Lower lobe of right lung (tissue), 2 donors: ENCODE measurements at regions not wholly inside any gene's neighbourhood (a gene's known extent, or its start where the extent isn't known, plus 50 kb on each side); places are given as distances from the start of the nearest gene placed in this dataset.

ENCODE experiments used
- ATAC-seq, 2 donors: fragments of 200-7000 bp; cut with Tn5 transposase; one replicate each; pipeline ENCODE4 v1.9.1; 2020 to 2022; ENCODE audit warnings: mild to moderate bottlenecking in 2 of 2, moderate library complexity in 2 of 2
- DNase-seq: peaks from one replicate; pipeline ENCODE4 v3.0.0-alpha.2; 2020
- H3K27ac ChIP-seq: fragments of 200-600 bp; one replicate; pipeline ENCODE4 v1.8.0; 2022
- H3K27me3 ChIP-seq: fragments of 200-600 bp; one replicate; pipeline ENCODE4 v1.8.0; 2022; ENCODE audit warnings: low read depth
- H3K36me3 ChIP-seq: fragments of 200-600 bp; one replicate; pipeline ENCODE4 v1.8.0; 2022; ENCODE audit warnings: mild to moderate bottlenecking
- H3K4me1 ChIP-seq: fragments of 200-600 bp; one replicate; pipeline ENCODE4 v1.8.0; 2022
- H3K4me3 ChIP-seq: fragments of 200-600 bp; one replicate; pipeline ENCODE4 v1.8.0; 2022; ENCODE audit warnings: mild to moderate bottlenecking
- H3K9me3 ChIP-seq: fragments of 200-600 bp; one replicate; pipeline ENCODE4 v1.8.0; 2022
- intact Hi-C: fragments of 100-400 bp; cut with DNase I; formaldehyde crosslinking; loops from one replicate; pipeline ENCODE4 v1.11.0; 2022
- TF ChIP-seq, protein P1 (sequence below): fragments of 200-600 bp; IDR thresholded peaks from one replicate; pipeline ENCODE4 v1.8.0; 2022; ENCODE audit warnings: antibody characterized with exemption, mild to moderate bottlenecking
- donor health status: DM: no; HTN: yes; CAD: no; lungs with severe emphysema.

DNA sequence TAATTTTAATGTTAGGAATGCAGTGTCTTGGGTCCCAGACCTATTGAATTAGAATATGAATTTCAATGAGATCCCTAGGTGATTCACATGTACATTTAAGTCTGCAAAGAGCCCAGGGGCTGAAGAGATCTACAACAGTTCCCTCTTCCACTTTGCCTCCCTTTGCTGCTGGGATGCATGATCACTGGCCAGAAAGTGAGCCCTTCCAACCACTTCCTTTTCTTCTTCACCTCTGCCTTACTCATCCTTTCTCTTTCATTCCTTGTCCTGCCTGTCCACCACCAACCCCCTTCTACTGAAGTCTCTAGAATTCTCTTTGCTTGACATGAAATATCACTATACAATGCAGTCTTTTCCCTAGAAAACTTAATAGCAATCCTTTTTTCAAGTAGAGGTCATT lies 222.4 kb upstream of the LRIG1 start:
- Histone ChIP-seq H3K27me3 (no peaks in the 10 kb centered on the region), H3K9me3 (no peaks in the 10 kb centered on the region), H3K4me1 (peaks cover 10% of the 10 kb centered on the region), H3K27ac (no peak overlapping the region), H3K4me3 (no peak overlapping the region), H3K36me3 (no peaks in the 10 kb centered on the region)
- TF ChIP-seq, protein P1, sequence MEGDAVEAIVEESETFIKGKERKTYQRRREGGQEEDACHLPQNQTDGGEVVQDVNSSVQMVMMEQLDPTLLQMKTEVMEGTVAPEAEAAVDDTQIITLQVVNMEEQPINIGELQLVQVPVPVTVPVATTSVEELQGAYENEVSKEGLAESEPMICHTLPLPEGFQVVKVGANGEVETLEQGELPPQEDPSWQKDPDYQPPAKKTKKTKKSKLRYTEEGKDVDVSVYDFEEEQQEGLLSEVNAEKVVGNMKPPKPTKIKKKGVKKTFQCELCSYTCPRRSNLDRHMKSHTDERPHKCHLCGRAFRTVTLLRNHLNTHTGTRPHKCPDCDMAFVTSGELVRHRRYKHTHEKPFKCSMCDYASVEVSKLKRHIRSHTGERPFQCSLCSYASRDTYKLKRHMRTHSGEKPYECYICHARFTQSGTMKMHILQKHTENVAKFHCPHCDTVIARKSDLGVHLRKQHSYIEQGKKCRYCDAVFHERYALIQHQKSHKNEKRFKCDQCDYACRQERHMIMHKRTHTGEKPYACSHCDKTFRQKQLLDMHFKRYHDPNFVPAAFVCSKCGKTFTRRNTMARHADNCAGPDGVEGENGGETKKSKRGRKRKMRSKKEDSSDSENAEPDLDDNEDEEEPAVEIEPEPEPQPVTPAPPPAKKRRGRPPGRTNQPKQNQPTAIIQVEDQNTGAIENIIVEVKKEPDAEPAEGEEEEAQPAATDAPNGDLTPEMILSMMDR, result no peak
- intact Hi-C loops, result no loop called here
- ATAC-seq, result peak in 1 of 2 donors; percentile 30
- DNase-seq, result no peak

DNA sequence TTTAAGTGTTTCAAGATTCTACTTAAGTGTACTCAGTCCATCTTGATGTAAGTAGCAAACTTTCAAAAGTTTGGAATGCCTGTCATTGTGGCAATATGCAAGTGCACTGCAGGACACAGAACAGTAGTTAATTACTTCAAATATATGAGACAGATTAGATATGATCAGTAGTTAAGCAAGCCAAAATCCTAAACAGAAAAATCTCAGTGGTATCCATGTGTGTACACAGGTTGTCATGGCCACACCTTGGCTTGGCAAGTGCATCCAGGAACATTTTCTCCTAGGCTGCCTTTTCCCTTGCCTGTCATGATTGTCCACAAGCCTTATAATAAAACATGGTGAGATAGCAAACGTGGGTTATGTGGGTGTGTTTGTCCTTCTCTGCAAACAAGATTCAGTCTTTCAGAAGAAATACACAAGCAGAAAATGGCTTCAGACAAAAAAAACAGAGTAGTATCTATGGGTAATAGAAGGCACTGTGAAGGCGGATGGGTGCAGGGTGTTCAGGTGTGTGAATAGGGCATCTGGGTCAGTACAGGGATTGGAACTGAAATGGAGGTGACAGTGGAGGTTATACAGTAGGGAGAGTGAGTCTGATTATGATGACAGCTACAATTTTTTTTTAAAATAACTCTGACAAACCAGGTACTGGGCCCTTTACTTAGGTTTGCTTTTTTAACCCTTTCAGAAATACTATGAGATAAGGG lies 229.0 kb upstream of the LRIG1 start:
- no peaks in the 10 kb centered on the region for H3K36me3 ChIP-seq
- TF ChIP-seq, protein P1, result no peak
- no peak overlapping the region for H3K4me3 ChIP-seq
- DNase-seq (peak; percentile 47), ATAC-seq (peak; percentile 88 to 92)
- intact Hi-C loops, result no loop called here
- H3K27ac ChIP-seq, result no peak overlapping the region
- no peaks in the 10 kb centered on the region for H3K9me3 ChIP-seq
- no peaks in the 10 kb centered on the region for H3K4me1 ChIP-seq
- no peaks in the 10 kb centered on the region for H3K27me3 ChIP-seq

DNA sequence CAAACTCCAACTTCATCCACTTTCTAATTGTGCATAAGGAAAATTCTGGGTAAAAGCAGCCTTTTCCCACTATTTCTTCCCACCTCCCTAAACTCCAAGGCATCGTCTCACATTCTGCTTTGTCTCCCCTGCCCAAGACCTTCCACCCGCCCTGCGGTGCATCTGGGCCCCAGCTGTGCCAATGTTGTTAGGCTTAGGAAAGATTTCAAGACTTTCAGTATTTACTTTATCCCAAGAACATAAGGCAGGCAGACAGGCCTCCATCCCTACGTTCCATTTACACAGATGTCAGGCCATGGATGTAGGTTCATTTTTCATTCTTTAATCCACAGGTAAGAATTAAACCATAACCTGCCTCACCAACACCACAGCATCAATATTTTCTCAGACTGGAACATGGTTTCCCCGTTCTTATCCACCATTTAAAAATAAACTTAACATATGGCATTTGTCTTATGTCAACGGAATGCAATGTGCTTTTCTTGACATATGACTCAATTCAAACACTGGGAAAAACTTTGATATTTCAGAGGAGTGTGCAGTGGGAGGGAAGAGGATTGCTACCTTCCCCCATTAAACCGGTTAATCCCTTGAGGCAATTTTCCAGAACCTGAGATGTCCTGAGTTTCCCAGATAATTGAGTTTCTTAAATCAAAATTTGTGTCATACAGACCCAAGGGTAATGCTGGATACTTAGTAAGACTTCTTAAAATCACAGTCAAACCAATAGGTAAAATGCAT lies 238.0 kb upstream of the LRIG1 start:
- TF ChIP-seq, protein P1, result no peak
- ATAC-seq, result no peak
- no peak for DNase-seq

GRCh38 chr3:66740260-66740659 lies 239.4 kb upstream of the LRIG1 start:
- H3K27ac ChIP-seq, result no peak overlapping the region
- no peaks in the 10 kb centered on the region for H3K9me3 ChIP-seq
- intact Hi-C loops, result no loop called here
- no peaks in the 10 kb centered on the region for H3K27me3 ChIP-seq
- TF ChIP-seq, protein P1, result no peak
- no peak overlapping the region for H3K4me3 ChIP-seq
- no peak for ATAC-seq
- H3K36me3 ChIP-seq, result no peaks in the 10 kb centered on the region
- H3K4me1 ChIP-seq, result no peaks in the 10 kb centered on the region
- no peak for DNase-seq

More for the DNA sequence above, 238.0 kb upstream of the LRIG1 start:
- Histone ChIP-seq H3K4me1 (no peaks in the 10 kb centered on the region), H3K27ac (no peak overlapping the region), H3K27me3 (no peaks in the 10 kb centered on the region), H3K9me3 (no peaks in the 10 kb centered on the region), H3K4me3 (no peak overlapping the region), H3K36me3 (no peaks in the 10 kb centered on the region)
- intact Hi-C loops, result no loop called here

- TF ChIP-seq, protein P1, result no peak
- intact Hi-C loops, result no loop called here
Observed at GRCh38 chr3:66744521-66744920, 243.7 kb upstream of the LRIG1 start.

More at GRCh38 chr3:66744521-66744920, 243.7 kb upstream of the LRIG1 start:
- Histone ChIP-seq H3K27ac (no peak overlapping the region), H3K4me1 (no peaks in the 10 kb centered on the region), H3K27me3 (no peaks in the 10 kb centered on the region), H3K9me3 (no peaks in the 10 kb centered on the region), H3K36me3 (no peaks in the 10 kb centered on the region), H3K4me3 (no peak overlapping the region)
- ATAC-seq, result no peak
- DNase-seq, result no peak
